HG02870 (cell line): ENCODE measurements at regions not wholly inside any gene's neighbourhood (a gene's known extent, or its start where the extent isn't known, plus 50 kb on each side); places are given as distances from the start of the nearest gene placed in this dataset.

Source experiments
- ATAC-seq: cut with Tn5 transposase; IDR thresholded peaks from one replicate; pipeline ENCODE4 v1.9.1; 2021; ENCODE audit warnings: mild to moderate bottlenecking, moderate library complexity; ENCODE audit not compliant: unreplicated experiment

- no peak for ATAC-seq
Observed at GRCh38 chr1:204818998-204819397, 51.7 kb upstream of the NFASC start.

GRCh38 chr1:204819495-204819894, 51.2 kb upstream of the NFASC start:
- no peak for ATAC-seq
